Activated naive CD4-positive, alpha-beta T cell treated with anti-CD3 and anti-CD28 coated beads, Interleukin-2, amount 10 ng/mL, durations not matched to agents 7 days and 5 days (primary cell): ENCODE measurements at regions not wholly inside any gene's neighbourhood (a gene's known extent, or its start where the extent isn't known, plus 50 kb on each side); places are given as distances from the start of the nearest gene placed in this dataset.

Experiments
- CTCF ChIA-PET: fragments of 350-600 bp; sonication (Branson Sonifier 250); formaldehyde crosslinking; loops from one replicate; lab custom pipeline; 2021; ENCODE audit warnings: antibody characterized with exemption; lab: Charles Lee
- DNase-seq: peaks from one replicate; pipeline ENCODE4 v3.0.0-alpha.2; 2020
- H3K27ac Mint-ChIP-seq: one replicate; pipeline ENCODE4 v1.8.0; 2021; ENCODE audit warnings: mild to moderate bottlenecking, moderate library complexity, mixed read lengths
- H3K27me3 Mint-ChIP-seq: one replicate; pipeline ENCODE4 v1.8.0; 2021; ENCODE audit warnings: mild to moderate bottlenecking, mixed read lengths
- H3K36me3 Mint-ChIP-seq: one replicate; pipeline ENCODE4 v1.8.0; 2021; ENCODE audit warnings: mixed read lengths
- H3K4me1 Mint-ChIP-seq: one replicate; pipeline ENCODE4 v1.8.0; 2021; ENCODE audit warnings: mixed read lengths
- H3K4me3 Mint-ChIP-seq: one replicate; pipeline ENCODE4 v1.8.0; 2021; ENCODE audit warnings: mild to moderate bottlenecking, moderate library complexity, mixed read lengths
- H3K9me3 Mint-ChIP-seq: one replicate; pipeline ENCODE4 v1.8.0; 2021; ENCODE audit warnings: mixed read lengths

DNA sequence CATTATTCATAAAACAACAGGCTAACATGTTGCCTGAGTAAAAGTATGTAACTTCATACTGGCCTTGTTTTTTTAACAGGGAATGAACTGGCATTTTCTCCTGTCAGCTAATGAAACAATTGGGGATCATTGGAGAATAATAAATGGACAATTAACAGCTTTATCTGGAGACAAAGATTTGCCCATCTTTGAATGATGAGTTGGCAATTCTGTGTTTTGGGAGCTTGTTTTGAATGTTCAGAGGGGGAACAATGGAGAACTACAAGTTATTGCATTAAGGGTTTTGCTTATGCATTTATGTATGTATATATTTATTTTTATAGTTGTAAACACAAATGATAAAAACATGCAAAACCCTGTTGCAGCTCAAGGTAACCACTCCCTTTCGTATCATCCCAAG, 150.3 kb downstream of the CBLN4 start:
- H3K4me1 Mint-ChIP-seq: no peaks in the 10 kb centered on the region

GRCh38 chr20:55830121-55830827, 175.0 kb downstream of the CBLN4 start:
- Mint-ChIP-seq H3K4me3 (no peak overlapping the region), H3K27me3 (no peaks in the 10 kb centered on the region), H3K4me1 (no peaks in the 10 kb centered on the region), H3K36me3 (no peaks in the 10 kb centered on the region), H3K9me3 (peaks cover 6% of the 10 kb centered on the region), H3K27ac (no peak overlapping the region)
- no peak for DNase-seq
- CTCF ChIA-PET: no interaction called here

More for the DNA sequence above, 150.3 kb downstream of the CBLN4 start:
- Mint-ChIP-seq H3K4me3 (no peak overlapping the region), H3K27me3 (no peaks in the 10 kb centered on the region), H3K9me3 (peaks cover 8% of the 10 kb centered on the region), H3K27ac (no peak overlapping the region), H3K36me3 (no peaks in the 10 kb centered on the region)
- CTCF ChIA-PET: no interaction called here
- DNase-seq: no peak

DNA sequence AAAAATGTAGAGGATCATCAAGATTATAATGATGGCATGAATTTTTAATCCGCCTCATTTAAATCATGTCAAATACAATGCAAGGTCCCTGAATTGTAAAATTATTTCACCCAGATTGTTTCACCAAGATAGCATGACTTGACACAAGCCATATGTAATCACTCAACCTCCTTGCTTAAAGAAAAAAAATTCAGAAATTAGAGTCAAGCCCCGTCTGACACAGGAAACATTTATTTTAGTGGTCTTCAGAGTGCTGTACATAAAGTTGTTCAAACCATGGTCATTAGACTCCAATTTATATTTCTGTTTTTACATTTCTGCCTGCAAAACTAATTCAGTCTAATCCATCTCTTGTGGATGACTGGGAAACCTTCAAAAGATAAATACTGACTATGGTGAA, 200.2 kb downstream of the CBLN4 start:
- no peak for DNase-seq
- no peak overlapping the region for H3K4me3 Mint-ChIP-seq
- no peaks in the 10 kb centered on the region for H3K4me1 Mint-ChIP-seq
- H3K27ac Mint-ChIP-seq: no peak overlapping the region
- CTCF ChIA-PET: no interaction called here
- no peaks in the 10 kb centered on the region for H3K27me3 Mint-ChIP-seq
- peaks cover 3% of the 10 kb centered on the region for H3K9me3 Mint-ChIP-seq
- H3K36me3 Mint-ChIP-seq: no peaks in the 10 kb centered on the region

DNA sequence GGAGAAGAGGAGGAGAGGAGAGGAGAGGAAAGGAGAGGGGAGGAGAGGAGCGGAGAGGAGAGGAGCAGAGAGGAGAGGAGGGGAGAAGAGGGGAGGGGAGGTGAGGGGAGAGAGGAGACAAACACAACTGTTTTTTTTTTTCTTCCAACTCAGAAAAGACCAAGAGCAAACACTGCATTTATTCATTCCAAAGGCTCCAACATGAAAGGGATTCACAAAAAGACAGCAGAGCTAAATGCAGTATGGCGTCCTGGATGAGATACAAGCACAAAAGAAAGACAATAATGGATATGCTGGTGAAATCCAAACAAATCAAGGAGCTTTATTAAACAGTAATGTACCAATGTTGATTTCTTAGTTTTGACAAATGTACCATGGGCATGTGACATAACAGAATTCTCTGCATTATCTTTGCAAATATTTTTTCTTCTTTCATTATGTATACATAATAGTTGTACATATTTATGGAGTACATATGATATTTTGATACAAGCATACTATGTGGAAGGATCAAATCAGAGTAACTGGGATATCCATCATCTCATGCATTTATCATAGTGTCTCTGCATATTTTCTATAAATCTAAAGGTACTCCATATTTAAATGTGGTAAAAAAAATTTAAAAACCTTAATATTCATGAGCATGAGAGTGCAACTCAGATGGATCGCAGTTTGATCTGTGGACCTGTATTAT, 204.6 kb downstream of the CBLN4 start:
- Mint-ChIP-seq H3K27ac (no peak overlapping the region), H3K36me3 (no peaks in the 10 kb centered on the region), H3K9me3 (peaks cover 10% of the 10 kb centered on the region), H3K4me3 (no peak overlapping the region), H3K27me3 (no peaks in the 10 kb centered on the region), H3K4me1 (no peaks in the 10 kb centered on the region)
- DNase-seq: no peak
- CTCF ChIA-PET: interaction anchor here (0.6 kb wide), 1 partner anchor 797 kb away, joined by 3 read pairs; no protein-coding TSS in a partner anchor

GRCh38 chr20:55793986-55794385, 211.3 kb downstream of the CBLN4 start:
- DNase-seq: no peak
- Mint-ChIP-seq H3K27me3 (no peaks in the 10 kb centered on the region), H3K9me3 (peaks cover 12% of the 10 kb centered on the region), H3K4me1 (no peaks in the 10 kb centered on the region), H3K36me3 (no peaks in the 10 kb centered on the region), H3K27ac (no peak overlapping the region), H3K4me3 (no peak overlapping the region)
- CTCF ChIA-PET: no interaction called here

DNA sequence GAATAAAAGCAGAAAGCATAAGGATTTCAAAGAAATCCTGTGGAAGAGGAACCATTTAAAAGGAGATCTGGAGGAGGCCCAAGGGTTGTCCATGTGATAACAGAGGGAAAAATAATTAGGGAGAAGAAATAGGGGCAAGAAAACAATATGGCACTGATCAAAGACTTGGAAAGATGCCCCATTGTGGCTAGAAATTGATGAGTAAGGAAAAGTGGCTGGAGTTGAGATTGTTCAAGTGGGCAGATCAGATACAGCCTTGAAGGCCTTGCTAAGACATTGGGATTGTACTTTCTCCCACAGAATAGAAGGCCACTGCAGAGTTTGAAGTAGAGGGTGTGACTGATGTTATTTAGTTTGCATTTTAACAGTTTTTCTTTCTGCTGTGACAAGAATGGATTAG, 213.3 kb downstream of the CBLN4 start:
- Mint-ChIP-seq H3K27ac (no peak overlapping the region), H3K9me3 (peaks cover 7% of the 10 kb centered on the region), H3K27me3 (no peaks in the 10 kb centered on the region), H3K36me3 (no peaks in the 10 kb centered on the region), H3K4me1 (no peaks in the 10 kb centered on the region), H3K4me3 (no peak overlapping the region)
- DNase-seq: no peak
- CTCF ChIA-PET: no interaction called here

DNA sequence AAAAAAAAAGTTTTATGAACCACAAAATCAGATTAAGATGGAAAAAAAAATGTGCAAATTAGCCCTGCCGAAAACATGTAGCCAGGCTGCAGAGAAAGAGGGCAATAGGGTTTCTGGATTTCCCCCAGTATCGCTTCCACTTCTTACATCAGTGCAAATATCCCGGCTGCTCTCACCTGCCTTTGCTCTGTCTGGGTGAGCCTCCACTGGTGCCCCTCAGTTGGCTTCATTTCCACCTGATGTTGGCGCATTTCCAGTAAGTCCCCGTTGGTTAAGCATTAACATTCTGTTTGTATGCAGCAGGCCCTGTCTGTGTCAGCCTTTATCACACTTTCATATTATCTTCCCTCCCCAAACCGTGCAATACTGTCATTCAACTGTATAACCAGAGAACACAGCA, 215.1 kb downstream of the CBLN4 start:
- CTCF ChIA-PET: no interaction called here
- H3K27ac Mint-ChIP-seq: no peak overlapping the region
- peaks cover 17% of the 10 kb centered on the region for H3K9me3 Mint-ChIP-seq
- no peak overlapping the region for H3K4me3 Mint-ChIP-seq
- no peaks in the 10 kb centered on the region for H3K27me3 Mint-ChIP-seq
- H3K36me3 Mint-ChIP-seq: no peaks in the 10 kb centered on the region
- DNase-seq: no peak
- no peaks in the 10 kb centered on the region for H3K4me1 Mint-ChIP-seq

- Mint-ChIP-seq H3K9me3 (peaks cover 16% of the 10 kb centered on the region), H3K36me3 (no peaks in the 10 kb centered on the region), H3K4me3 (no peak overlapping the region), H3K4me1 (no peaks in the 10 kb centered on the region), H3K27me3 (no peaks in the 10 kb centered on the region), H3K27ac (no peak overlapping the region)
- CTCF ChIA-PET: no interaction called here
- DNase-seq: no peak
Observed at GRCh38 chr20:55784036-55784435, 221.3 kb downstream of the CBLN4 start.

GRCh38 chr20:55783381-55783780, 221.9 kb downstream of the CBLN4 start:
- Mint-ChIP-seq H3K4me1 (no peaks in the 10 kb centered on the region), H3K36me3 (no peaks in the 10 kb centered on the region), H3K9me3 (peaks cover 18% of the 10 kb centered on the region), H3K4me3 (no peak overlapping the region), H3K27ac (no peak overlapping the region), H3K27me3 (no peaks in the 10 kb centered on the region)
- CTCF ChIA-PET: no interaction called here
- DNase-seq: no peak

DNA sequence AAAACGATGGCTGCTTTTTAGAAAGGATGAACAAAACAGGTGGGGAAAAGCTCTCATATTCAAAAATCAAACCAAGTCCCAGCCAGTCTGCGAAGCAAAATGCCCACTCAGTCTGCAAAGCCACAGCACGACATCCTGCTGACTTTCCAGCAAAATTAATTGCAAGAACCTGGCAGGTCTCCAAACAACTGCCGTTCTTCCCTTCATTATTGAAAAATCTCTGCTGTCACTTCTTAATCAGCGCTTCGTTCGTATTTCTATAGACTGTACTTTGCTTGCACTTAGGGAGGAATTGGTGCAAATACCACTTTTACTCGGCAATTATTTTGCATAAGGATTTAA, 222.4 kb downstream of the CBLN4 start:
- no peak overlapping the region for H3K4me3 Mint-ChIP-seq
- H3K9me3 Mint-ChIP-seq: peaks cover 18% of the 10 kb centered on the region
- no peaks in the 10 kb centered on the region for H3K27me3 Mint-ChIP-seq
- CTCF ChIA-PET: no interaction called here
- H3K36me3 Mint-ChIP-seq: no peaks in the 10 kb centered on the region
- no peak for DNase-seq
- H3K4me1 Mint-ChIP-seq: no peaks in the 10 kb centered on the region
- H3K27ac Mint-ChIP-seq: no peak overlapping the region

DNA sequence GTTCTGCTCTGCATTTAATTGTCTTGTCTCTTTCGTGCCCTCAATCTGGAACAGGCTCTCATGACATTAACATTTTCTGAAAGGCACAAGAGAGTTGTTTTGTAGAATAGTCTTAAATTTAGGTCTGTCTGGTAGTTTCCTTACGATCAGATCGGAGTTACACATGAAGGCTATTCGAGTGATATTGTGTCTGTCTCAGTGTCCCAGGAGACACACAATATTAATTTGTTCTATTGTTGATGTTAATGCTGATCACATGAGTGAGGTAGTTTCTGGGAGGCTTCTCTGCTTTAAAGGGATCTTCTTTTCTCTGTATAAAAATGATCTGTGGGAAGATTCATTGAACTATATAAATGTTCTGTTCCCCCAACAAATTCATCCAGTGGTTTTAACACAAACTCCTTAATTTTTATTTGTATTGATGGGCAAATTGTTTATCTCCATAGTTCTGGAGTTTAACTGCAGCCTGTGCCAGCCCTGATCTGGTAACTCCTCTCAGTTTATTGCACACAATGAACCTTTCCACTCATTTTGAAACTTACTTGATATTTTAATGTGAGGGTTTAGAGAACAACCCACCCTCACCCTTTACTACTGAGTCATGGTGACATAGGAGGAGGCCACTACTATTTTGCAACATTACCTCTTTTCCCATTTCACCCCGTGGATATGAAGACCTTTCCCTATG, 223.0 kb downstream of the CBLN4 start:
- H3K4me3 Mint-ChIP-seq: no peak overlapping the region
- no peak overlapping the region for H3K27ac Mint-ChIP-seq
- H3K9me3 Mint-ChIP-seq: peaks cover 18% of the 10 kb centered on the region
- no peak for DNase-seq
- no peaks in the 10 kb centered on the region for H3K4me1 Mint-ChIP-seq
- CTCF ChIA-PET: no interaction called here
- no peaks in the 10 kb centered on the region for H3K27me3 Mint-ChIP-seq
- H3K36me3 Mint-ChIP-seq: no peaks in the 10 kb centered on the region

- CTCF ChIA-PET: no interaction called here
- H3K27me3 Mint-ChIP-seq: no peaks in the 10 kb centered on the region
- DNase-seq: no peak
- no peaks in the 10 kb centered on the region for H3K36me3 Mint-ChIP-seq
- peaks cover 10% of the 10 kb centered on the region for H3K9me3 Mint-ChIP-seq
- no peak overlapping the region for H3K27ac Mint-ChIP-seq
- H3K4me1 Mint-ChIP-seq: no peaks in the 10 kb centered on the region
- no peak overlapping the region for H3K4me3 Mint-ChIP-seq
Observed at GRCh38 chr20:55778796-55779195, 226.5 kb downstream of the CBLN4 start.

GRCh38 chr20:55777641-55778040, 227.7 kb downstream of the CBLN4 start:
- Mint-ChIP-seq H3K36me3 (no peaks in the 10 kb centered on the region), H3K4me3 (no peak overlapping the region), H3K27me3 (no peaks in the 10 kb centered on the region), H3K9me3 (peaks cover 10% of the 10 kb centered on the region), H3K27ac (no peak overlapping the region), H3K4me1 (no peaks in the 10 kb centered on the region)
- CTCF ChIA-PET: no interaction called here
- no peak for DNase-seq

DNA sequence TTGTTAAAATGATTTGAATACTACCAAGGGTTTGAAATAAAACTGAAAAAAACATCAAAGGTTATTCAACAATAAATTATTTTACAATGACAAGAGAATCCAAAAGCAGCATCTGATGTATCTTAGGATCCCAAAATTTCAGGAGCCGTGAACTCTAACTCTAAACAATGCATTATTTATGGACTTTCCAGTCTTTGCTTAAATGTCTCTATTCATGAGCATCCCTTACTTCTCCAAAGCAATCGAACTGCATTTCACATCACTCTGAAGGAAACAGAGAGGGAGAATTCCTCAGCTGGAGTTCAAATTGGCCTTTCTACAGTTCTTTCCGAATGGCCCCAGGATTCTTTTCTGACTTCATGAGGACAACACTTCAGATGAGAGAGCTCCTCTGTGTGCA, 229.1 kb downstream of the CBLN4 start:
- Mint-ChIP-seq H3K27ac (no peak overlapping the region), H3K9me3 (peaks cover 8% of the 10 kb centered on the region), H3K36me3 (no peaks in the 10 kb centered on the region), H3K27me3 (no peaks in the 10 kb centered on the region), H3K4me3 (no peak overlapping the region), H3K4me1 (no peaks in the 10 kb centered on the region)
- CTCF ChIA-PET: no interaction called here
- no peak for DNase-seq

- Mint-ChIP-seq H3K4me3 (no peak overlapping the region), H3K27ac (no peak overlapping the region)
Observed at GRCh38 chr20:55774628-55775027, 230.7 kb downstream of the CBLN4 start.

More at GRCh38 chr20:55774628-55775027, 230.7 kb downstream of the CBLN4 start:
- Mint-ChIP-seq H3K27me3 (no peaks in the 10 kb centered on the region), H3K36me3 (no peaks in the 10 kb centered on the region), H3K9me3 (peaks cover 8% of the 10 kb centered on the region), H3K4me1 (no peaks in the 10 kb centered on the region)
- DNase-seq: no peak
- CTCF ChIA-PET: no interaction called here
